Hepatocyte (in vitro differentiated cells): ENCODE measurements at regions not wholly inside any gene's neighbourhood (a gene's known extent, or its start where the extent isn't known, plus 50 kb on each side); places are given as distances from the start of the nearest gene placed in this dataset.
A peak's percentile ranks its signal among the peaks of the same experiment; 100 is the strongest.

Experiments
- DNase-seq: peaks from one replicate; pipeline ENCODE4 v3.0.0-alpha.2; 2016; ENCODE audit warnings: low spot score
- H2AFZ ChIP-seq: fragments of 200-600 bp; sonication (generic); 2 replicates; pipeline ENCODE4 v1.6.0; 2016; ENCODE audit warnings: antibody characterized with exemption, mild to moderate bottlenecking
- H3K27ac ChIP-seq: fragments of 200-600 bp; sonication (generic); 2 replicates; pipeline ENCODE4 v1.5.1; 2016; ENCODE audit warnings: mild to moderate bottlenecking
- H3K27me3 ChIP-seq: fragments of 200-600 bp; sonication (generic); 2 replicates; pipeline ENCODE4 v1.6.1; 2016
- H3K36me3 ChIP-seq: fragments of 200-600 bp; sonication (generic); replicated peaks from 2 replicates; pipeline ENCODE4 v1.5.1; 2016; ENCODE audit warnings: low read depth; ENCODE audit not compliant: insufficient read depth
- H3K4me1 ChIP-seq: fragments of 200-600 bp; sonication (generic); 2 replicates; pipeline ENCODE4 v1.5.1; 2016; ENCODE audit warnings: mild to moderate bottlenecking, moderate library complexity; ENCODE audit not compliant: insufficient read depth
- H3K4me2 ChIP-seq: fragments of 200-600 bp; sonication (generic); 2 replicates; pipeline ENCODE4 v1.6.0; 2016
- H3K4me3 ChIP-seq: fragments of 200-600 bp; sonication (generic); 2 replicates; pipeline ENCODE4 v1.5.1; 2016; ENCODE audit warnings: mild to moderate bottlenecking
- H3K79me2 ChIP-seq: fragments of 200-600 bp; sonication (generic); 2 replicates; pipeline ENCODE4 v1.6.0; 2017; ENCODE audit warnings: mild to moderate bottlenecking
- H3K9me2 ChIP-seq: fragments of 200-600 bp; sonication (generic); replicated peaks from 2 replicates; pipeline ENCODE4 v1.6.0; 2017; ENCODE audit warnings: mild to moderate bottlenecking; ENCODE audit not compliant: insufficient read depth
- H3K9me3 ChIP-seq: fragments of 200-600 bp; sonication (generic); 2 replicates; pipeline ENCODE4 v1.5.1; 2016; ENCODE audit warnings: low read depth, mild to moderate bottlenecking
- H4K20me1 ChIP-seq: fragments of 200-600 bp; sonication (generic); 2 replicates; pipeline ENCODE4 v1.6.0; 2016; ENCODE audit warnings: mild to moderate bottlenecking; ENCODE audit not compliant: insufficient read depth, poor library complexity, severe bottlenecking
- CTCF ChIP-seq: fragments of 200-600 bp; sonication (generic); IDR thresholded peaks from 2 replicates; pipeline ENCODE4 v1.5.1; 2016; ENCODE audit warnings: antibody characterized with exemption, mild to moderate bottlenecking; ENCODE audit not compliant: poor library complexity
- EZH2 ChIP-seq: fragments of 200-600 bp; sonication (generic); IDR thresholded peaks from 2 replicates; pipeline ENCODE4 v1.6.1; 2016; ENCODE audit warnings: antibody characterized with exemption, mild to moderate bottlenecking, borderline replicate concordance
- EZH2phosphoT487 ChIP-seq: fragments of 200-600 bp; sonication (generic); IDR thresholded peaks from one replicate; pipeline ENCODE4 v1.6.1; 2018; ENCODE audit warnings: antibody characterized with exemption, mild to moderate bottlenecking, low read depth, moderate library complexity; ENCODE audit not compliant: unreplicated experiment, severe bottlenecking
- WGBS: methylation state at CpG from one replicate; pipeline ENCODE4 v1.1.6; 2016; ENCODE audit warnings: low lambda C conversion rate; ENCODE audit errors: missing lambda C conversion rate; 5-methylcytosine and 5-hydroxymethylcytosine counted together

GRCh38 chr11:45412051-45412471, 125.9 kb upstream of the SYT13 start:
- Histone ChIP-seq H3K79me2 (no peaks in the 10 kb centered on the region), H4K20me1 (no peaks in the 10 kb centered on the region), H3K36me3 (no peaks in the 10 kb centered on the region), H3K27ac (peak overlapping the region; percentile 52), H2AFZ (no peak overlapping the region), H3K4me2 (peak overlapping the region; percentile 46), H3K27me3 (peaks cover 12% of the 10 kb centered on the region), H3K9me3 (no peaks in the 10 kb centered on the region), H3K4me3 (no peak overlapping the region), H3K4me1 (peaks cover 12% of the 10 kb centered on the region), H3K9me2 (no peaks in the 10 kb centered on the region)
- DNase-seq: no peak
- TF ChIP-seq EZH2: no peak
- TF ChIP-seq CTCF: no peak
- TF ChIP-seq EZH2phosphoT487: no peak
- WGBS: 22% methylated on average over 12 of the region's 12 CpGs

GRCh38 chr11:45411228-45411946, 125.2 kb upstream of the SYT13 start:
- 32% methylated on average over 7 of the region's 7 CpGs for WGBS
- H4K20me1 ChIP-seq: no peaks in the 10 kb centered on the region
- H3K9me3 ChIP-seq: no peaks in the 10 kb centered on the region
- no peak overlapping the region for H3K4me2 ChIP-seq
- H3K9me2 ChIP-seq: no peaks in the 10 kb centered on the region
- no peak for DNase-seq
- H3K36me3 ChIP-seq: no peaks in the 10 kb centered on the region
- no peaks in the 10 kb centered on the region for H3K79me2 ChIP-seq
- no peak overlapping the region for H2AFZ ChIP-seq
- peaks cover 12% of the 10 kb centered on the region for H3K27me3 ChIP-seq
- no peak for TF ChIP-seq EZH2
- TF ChIP-seq CTCF: no peak
- no peak for TF ChIP-seq EZH2phosphoT487
- no peak overlapping the region for H3K4me3 ChIP-seq
- H3K27ac ChIP-seq: peak overlapping the region; percentile 52
- H3K4me1 ChIP-seq: peaks cover 12% of the 10 kb centered on the region

- Histone ChIP-seq H4K20me1 (no peaks in the 10 kb centered on the region), H3K4me2 (no peak overlapping the region), H3K36me3 (no peaks in the 10 kb centered on the region), H3K27ac (peak overlapping the region; percentile 52), H3K79me2 (no peaks in the 10 kb centered on the region), H3K4me1 (peaks cover 12% of the 10 kb centered on the region), H3K4me3 (no peak overlapping the region), H2AFZ (no peak overlapping the region), H3K9me3 (no peaks in the 10 kb centered on the region), H3K27me3 (peaks cover 12% of the 10 kb centered on the region), H3K9me2 (no peaks in the 10 kb centered on the region)
- DNase-seq: no peak
- 57% methylated on average over 8 of the region's 12 CpGs for WGBS
- no peak for TF ChIP-seq CTCF
- no peak for TF ChIP-seq EZH2
- no peak for TF ChIP-seq EZH2phosphoT487
These were observed 124.5 kb upstream of the SYT13 start for GRCh38 chr11:45410391-45411227.
